NOMO-1 treated with DMSO at 0.1 percent for 48 hours (cell line): ENCODE measurements at regions not wholly inside any gene's neighbourhood (a gene's known extent, or its start where the extent isn't known, plus 50 kb on each side); places are given as distances from the start of the nearest gene placed in this dataset.

Experiments used
- DNase-seq: peaks from one replicate; lab custom pipeline; 2025; ENCODE audit not compliant: unreplicated experiment; lab: John Stamatoyannopoulos, UW

- DNase-seq: peak; percentile 12
These were observed 182.6 kb upstream of the THSD7B start for GRCh38 chr2:136582628-136583205.

GRCh38 chr2:136572335-136572734 is 193.0 kb upstream of the THSD7B start:
- no peak for DNase-seq

GRCh38 chr2:136557203-136557602 is 208.1 kb upstream of the THSD7B start:
- no peak for DNase-seq

GRCh38 chr2:136550181-136550580 is 215.2 kb upstream of the THSD7B start:
- DNase-seq: no peak

GRCh38 chr2:136539355-136539754 is 226.0 kb upstream of the THSD7B start:
- no peak for DNase-seq

GRCh38 chr2:136538489-136538888 is 226.9 kb upstream of the THSD7B start:
- DNase-seq: no peak

GRCh38 chr2:136534811-136535210 is 230.5 kb upstream of the THSD7B start:
- DNase-seq: no peak

- no peak for DNase-seq
These were observed 233.2 kb upstream of the THSD7B start for GRCh38 chr2:136532171-136532570.

- DNase-seq: no peak
These were observed 233.6 kb upstream of the THSD7B start for GRCh38 chr2:136531731-136532130.

- DNase-seq: no peak
These were observed 235.2 kb upstream of the THSD7B start for GRCh38 chr2:136530146-136530545.

GRCh38 chr2:136527560-136527959 is 237.8 kb upstream of the THSD7B start:
- peak; percentile 18 for DNase-seq

GRCh38 chr2:136522724-136523123 is 242.6 kb upstream of the THSD7B start:
- DNase-seq: no peak

GRCh38 chr2:136517716-136518115 is 247.6 kb upstream of the THSD7B start:
- peak; percentile 10 for DNase-seq

- DNase-seq: no peak
These were observed 255.1 kb upstream of the THSD7B start for GRCh38 chr2:136510244-136510643.

GRCh38 chr2:136505462-136505861 is 259.9 kb upstream of the THSD7B start:
- DNase-seq: no peak

GRCh38 chr2:136502660-136503059 is 262.7 kb upstream of the THSD7B start:
- DNase-seq: no peak

- no peak for DNase-seq
These were observed 267.6 kb upstream of the THSD7B start for GRCh38 chr2:136497709-136498108.

- DNase-seq: no peak
These were observed 268.4 kb upstream of the THSD7B start for GRCh38 chr2:136496966-136497365.

- peak; percentile 69 for DNase-seq
These were observed 269.7 kb upstream of the THSD7B start for GRCh38 chr2:136495636-136496035.

GRCh38 chr2:136492901-136493300 is 272.4 kb upstream of the THSD7B start:
- DNase-seq: peak; percentile 35

GRCh38 chr2:136490100-136490499 is 275.2 kb upstream of the THSD7B start:
- DNase-seq: no peak

GRCh38 chr2:136487421-136487820 is 277.9 kb upstream of the THSD7B start:
- DNase-seq: no peak

GRCh38 chr2:136486115-136486514 is 279.2 kb upstream of the THSD7B start:
- peak; percentile 10 for DNase-seq
